ENCODE measurements at regions not wholly inside any gene's neighbourhood (a gene's known extent, or its start where the extent isn't known, plus 50 kb on each side); places are given as distances from the start of the nearest gene placed in this dataset.

DNA sequence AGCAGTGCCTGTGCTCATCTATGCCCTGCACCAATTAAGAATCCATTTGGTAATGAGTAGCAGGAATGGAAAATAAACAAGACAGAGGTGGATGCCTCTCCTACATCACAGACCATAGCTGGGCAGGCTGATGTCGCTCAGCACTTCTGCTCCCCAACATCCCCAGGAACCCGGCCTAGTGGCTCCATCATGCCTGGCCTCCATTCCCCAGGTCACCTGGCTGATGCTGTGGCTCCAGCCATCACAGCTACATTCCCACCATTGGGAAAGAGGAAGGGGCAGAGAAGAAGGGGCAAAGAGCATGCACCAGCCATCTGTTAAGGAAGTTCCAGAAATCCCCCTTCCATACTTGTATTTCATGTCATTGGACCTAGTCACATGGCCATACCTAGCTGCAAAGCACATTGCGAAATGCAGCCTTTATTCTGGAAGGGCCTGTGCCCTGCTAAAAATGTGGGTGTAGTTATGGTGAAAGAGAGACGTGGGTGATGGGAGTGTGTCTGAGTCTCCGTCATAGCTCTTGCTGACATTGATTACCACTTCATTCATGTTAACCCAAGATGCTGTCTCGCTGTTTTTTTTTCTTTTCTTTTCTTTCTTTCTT, 86.1 kb upstream of the ADAMTS2 start:
- DNase-seq (ENCODE audit: low read depth in 4 of 4, low spot score in 3 of 4), result no peak

DNA sequence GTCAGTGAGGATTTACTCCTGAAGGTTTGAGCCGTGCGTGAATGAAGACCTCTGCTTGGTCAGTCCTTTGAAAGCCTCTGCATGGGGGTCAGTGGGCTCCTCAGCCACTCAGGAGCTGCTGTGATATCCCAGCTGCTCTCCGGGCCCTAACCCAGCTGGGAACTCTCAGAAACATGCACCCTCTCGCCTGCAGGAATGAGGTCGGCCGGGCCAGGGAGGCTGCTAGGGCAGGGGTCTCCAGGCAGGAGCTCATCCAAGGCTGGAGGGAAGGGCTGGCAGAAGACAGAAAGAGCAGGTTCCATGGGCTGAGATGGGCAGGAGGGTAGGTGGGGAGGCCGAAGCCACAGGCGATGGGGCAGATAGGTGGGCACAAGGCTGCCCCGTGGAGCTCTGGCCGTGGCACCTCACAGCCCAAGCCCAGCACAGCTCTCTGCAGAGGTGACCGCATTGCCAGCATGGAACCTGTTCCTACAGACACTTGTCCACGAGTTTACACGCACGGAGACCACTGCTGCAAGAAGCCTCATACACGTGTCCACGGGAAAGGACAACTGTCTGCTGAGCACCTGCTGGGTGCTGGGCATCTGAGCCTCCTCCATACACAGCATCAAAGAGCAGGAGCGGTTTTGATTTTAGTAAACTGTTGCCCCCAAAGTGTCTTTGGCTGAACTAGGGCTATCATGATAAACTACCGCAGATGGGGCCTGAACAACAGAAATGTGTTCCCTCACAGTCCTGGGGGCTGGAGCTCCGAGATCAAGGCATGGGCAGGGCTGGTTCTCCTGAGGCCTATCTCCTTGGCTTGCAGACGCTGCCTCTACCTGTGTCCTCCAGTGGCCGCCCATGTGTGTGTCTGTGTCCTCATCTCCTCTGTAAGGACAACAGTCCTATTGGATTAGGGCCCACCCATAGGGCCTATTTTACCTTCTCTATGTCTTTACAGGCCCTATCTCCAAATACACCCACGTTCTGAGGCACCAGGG, 85.2 kb upstream of the ADAMTS2 start:
- no peak for DNase-seq (ENCODE audit: low read depth in 4 of 4, low spot score in 3 of 4)

DNA sequence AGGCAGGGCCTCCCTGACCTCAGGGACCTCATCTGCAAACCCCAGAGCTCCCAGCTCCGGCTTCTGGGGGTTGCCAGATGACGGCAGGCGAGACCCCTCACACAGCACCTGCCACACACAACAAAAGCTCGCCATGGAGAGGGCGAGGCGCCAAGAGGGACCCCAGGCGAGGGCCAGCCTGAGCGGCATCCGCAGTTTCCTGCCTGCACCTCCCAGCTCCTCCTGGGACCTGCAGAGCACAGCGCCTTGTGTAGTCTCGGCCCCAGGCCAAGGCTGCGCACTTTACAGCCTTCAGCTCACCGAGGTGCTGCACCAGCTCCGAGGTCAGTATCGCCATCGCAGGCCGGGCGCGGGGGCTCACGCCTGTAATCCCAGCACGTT, 82.4 kb upstream of the ADAMTS2 start:
- no peak for DNase-seq (ENCODE audit: low read depth in 4 of 4, low spot score in 3 of 4)

- no peak for DNase-seq (ENCODE audit: low read depth in 4 of 4, low spot score in 3 of 4)
Observed at GRCh38 chr5:179427032-179427675, 81.9 kb upstream of the ADAMTS2 start.

GRCh38 chr5:179422908-179423481, 77.7 kb upstream of the ADAMTS2 start:
- DNase-seq (ENCODE audit: low read depth in 4 of 4, low spot score in 3 of 4), result no peak

GRCh38 chr5:179422213-179422855, 77.1 kb upstream of the ADAMTS2 start:
- no peak for DNase-seq (ENCODE audit: low read depth in 4 of 4, low spot score in 3 of 4)

DNA sequence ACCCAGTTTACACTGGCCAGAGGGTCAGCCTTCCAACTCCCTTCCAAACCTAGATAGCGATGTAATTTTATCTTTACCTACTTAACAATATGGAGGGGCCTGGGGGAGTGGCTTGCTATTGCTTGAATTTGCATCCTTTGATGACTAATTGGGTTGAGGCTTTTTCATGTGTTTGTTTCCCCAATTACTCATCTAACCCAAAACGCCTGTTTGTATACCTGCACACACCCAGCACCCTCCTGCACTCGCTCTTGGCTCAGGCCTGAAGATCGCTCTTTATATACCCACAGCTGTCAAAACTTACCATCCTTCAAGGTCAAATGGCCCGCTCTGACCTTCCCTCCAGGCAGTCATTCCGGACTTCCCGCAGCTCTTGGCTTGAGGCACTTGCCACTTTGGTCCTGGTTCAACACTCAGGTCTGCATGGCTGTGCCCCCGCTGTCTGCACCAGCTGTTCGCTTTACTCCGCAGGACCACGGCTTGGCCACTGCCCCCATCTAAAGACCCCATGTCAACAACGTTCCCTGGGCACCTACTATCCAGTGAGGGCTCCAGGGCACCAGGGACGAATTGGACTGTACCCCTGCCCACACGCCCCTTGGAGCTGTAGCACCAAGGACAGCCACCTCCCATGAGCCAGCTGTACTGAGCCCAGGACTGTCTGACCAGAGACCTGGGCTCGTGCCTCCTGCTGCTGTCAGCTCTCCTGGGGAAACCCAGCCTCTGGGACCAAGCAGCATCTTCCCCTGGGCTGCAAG, 76.1 kb upstream of the ADAMTS2 start:
- no peak for DNase-seq (ENCODE audit: low read depth in 4 of 4, low spot score in 3 of 4)

GRCh38 chr5:179420476-179420875, 75.2 kb upstream of the ADAMTS2 start:
- DNase-seq (ENCODE audit: low read depth in 4 of 4, low spot score in 3 of 4), result no peak

- DNase-seq (ENCODE audit: low read depth in 4 of 4, low spot score in 3 of 4), result no peak
Observed at GRCh38 chr5:179418972-179419371, 73.7 kb upstream of the ADAMTS2 start.

DNA sequence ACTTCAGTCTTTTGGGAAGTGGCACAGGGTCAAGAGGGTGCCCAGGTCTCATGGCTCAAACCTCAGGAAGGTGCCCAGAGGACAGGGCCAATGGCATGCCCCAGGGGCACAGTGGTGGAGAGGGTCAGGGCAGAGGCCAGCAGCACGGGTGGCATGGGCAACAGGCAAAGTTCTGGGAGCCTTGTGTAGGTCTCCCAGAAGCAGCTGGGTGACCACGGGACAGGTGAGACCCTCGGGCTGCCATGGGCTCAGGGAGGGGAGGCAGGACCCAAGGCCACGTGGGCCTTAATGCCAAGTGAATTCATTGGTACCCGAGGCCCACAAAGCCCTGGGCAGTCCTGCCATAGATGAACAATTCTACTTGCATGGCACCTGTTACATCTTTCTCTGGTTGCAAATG, 72.4 kb upstream of the ADAMTS2 start:
- no peak for DNase-seq (ENCODE audit: low read depth in 4 of 4, low spot score in 3 of 4)

DNA sequence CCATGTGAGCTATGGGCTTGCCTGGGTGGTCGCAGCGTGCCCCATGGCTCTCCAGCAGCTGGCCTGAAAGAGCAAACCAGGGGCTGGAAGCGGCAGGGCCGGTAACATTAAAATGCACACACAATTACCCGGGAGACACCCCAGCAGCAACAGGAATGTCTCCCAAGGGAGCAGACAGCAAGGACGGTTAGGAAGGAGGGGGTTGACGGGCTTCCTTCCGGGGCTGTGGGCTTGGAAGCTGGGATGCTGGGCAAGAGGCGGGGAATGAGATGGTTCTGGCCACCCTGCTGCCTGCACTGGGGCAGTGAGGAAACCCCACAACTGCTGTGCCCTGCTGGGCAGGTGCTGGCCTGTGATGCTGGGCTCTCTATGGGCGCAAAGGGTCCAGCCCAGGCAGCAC, 71.8 kb upstream of the ADAMTS2 start:
- no peak for DNase-seq (ENCODE audit: low read depth in 4 of 4, low spot score in 3 of 4)

- no peak for DNase-seq (ENCODE audit: low read depth in 4 of 4, low spot score in 3 of 4)
Observed at GRCh38 chr5:179416114-179416822, 71.0 kb upstream of the ADAMTS2 start.

- DNase-seq (ENCODE audit: low read depth in 4 of 4, low spot score in 3 of 4), result no peak
Observed at GRCh38 chr5:179415291-179416060, 70.2 kb upstream of the ADAMTS2 start.

- no peak for DNase-seq (ENCODE audit: low read depth in 4 of 4, low spot score in 3 of 4)
Observed at GRCh38 chr5:179414459-179415261, 69.4 kb upstream of the ADAMTS2 start.

DNA sequence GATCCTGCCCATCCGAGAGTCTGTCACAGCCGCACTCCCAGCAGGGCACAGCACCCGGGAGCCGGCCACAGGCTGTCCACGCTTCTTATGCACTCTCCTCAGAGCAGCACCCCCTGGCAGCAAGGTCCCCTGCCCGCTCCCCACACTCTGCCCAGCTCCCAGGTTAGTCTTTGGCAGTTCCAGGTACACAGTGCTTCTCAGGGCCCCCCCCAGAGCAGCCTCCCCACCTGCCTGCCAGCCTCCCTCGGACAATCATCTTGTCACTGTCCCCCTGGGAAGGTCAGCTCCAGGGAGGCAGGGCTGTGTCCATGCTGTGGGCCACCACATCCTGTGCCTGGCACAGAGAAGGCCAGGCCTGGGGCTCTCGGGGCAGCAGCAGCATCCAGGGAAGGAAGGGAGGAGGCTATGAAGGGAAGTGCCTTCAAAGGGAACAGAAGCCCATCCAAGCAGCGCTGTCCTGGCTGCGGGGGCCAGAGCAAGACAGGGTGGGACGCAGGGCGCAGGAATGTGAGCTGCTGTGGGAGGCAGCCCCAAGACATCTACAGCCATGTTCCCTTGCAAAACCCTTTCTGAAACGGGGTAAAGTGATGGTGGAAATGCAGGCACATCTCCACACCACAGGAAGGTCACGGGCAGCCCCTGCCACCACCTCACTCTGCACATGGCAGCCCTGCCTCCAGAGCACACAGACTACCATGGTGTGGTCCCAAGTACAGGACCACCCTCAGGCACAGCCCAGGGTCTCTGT, 68.6 kb upstream of the ADAMTS2 start:
- DNase-seq (ENCODE audit: low read depth in 4 of 4, low spot score in 3 of 4), result no peak

GRCh38 chr5:179413086-179413690, 67.9 kb upstream of the ADAMTS2 start:
- no peak for DNase-seq (ENCODE audit: low read depth in 4 of 4, low spot score in 3 of 4)

Data from left renal pelvis (tissue), 4 donors.